ENCODE measurements at regions not wholly inside any gene's neighbourhood (a gene's known extent, or its start where the extent isn't known, plus 50 kb on each side); places are given as distances from the start of the nearest gene placed in this dataset.

DNA sequence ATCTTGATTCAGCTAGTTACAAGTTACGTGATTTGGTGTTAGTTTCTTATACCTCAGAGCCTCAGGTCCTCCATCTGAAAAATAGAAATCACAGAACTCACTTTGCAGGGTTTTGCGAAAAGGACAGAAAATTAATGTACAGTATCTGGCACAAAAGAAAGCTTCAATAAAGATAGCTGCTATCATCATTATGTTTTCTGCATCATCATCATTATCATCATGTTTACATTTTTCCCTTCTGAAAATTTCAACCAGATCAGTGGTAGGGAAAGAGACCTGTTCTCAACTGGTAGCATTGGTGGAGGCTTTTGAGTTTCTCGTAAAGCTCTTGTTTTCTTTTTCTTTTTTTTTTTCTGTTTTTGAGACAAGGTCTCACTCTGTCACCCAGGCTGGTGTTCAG lies 174.7 kb upstream of the PBX1 start (continued):
- TF ChIP-seq, protein P1, sequence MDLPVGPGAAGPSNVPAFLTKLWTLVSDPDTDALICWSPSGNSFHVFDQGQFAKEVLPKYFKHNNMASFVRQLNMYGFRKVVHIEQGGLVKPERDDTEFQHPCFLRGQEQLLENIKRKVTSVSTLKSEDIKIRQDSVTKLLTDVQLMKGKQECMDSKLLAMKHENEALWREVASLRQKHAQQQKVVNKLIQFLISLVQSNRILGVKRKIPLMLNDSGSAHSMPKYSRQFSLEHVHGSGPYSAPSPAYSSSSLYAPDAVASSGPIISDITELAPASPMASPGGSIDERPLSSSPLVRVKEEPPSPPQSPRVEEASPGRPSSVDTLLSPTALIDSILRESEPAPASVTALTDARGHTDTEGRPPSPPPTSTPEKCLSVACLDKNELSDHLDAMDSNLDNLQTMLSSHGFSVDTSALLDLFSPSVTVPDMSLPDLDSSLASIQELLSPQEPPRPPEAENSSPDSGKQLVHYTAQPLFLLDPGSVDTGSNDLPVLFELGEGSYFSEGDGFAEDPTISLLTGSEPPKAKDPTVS (IDR thresholded peaks at IDR 0.05; ENCODE audit: low read depth, low read length), result no peak
- TF ChIP-seq YY1 (IDR thresholded peaks at IDR 0.05; ENCODE audit: low read depth, low read length) (no peak), STAT1 (conservative IDR thresholded peaks at IDR 0.05) (no peak), POU2F2 (IDR thresholded peaks at IDR 0.05; ENCODE audit: borderline replicate concordance, low read depth, low read length) (no peak), TCF12 (IDR thresholded peaks at IDR 0.05; ENCODE audit: low read depth, low read length) (no peak)
- TF ChIP-seq, protein P2, sequence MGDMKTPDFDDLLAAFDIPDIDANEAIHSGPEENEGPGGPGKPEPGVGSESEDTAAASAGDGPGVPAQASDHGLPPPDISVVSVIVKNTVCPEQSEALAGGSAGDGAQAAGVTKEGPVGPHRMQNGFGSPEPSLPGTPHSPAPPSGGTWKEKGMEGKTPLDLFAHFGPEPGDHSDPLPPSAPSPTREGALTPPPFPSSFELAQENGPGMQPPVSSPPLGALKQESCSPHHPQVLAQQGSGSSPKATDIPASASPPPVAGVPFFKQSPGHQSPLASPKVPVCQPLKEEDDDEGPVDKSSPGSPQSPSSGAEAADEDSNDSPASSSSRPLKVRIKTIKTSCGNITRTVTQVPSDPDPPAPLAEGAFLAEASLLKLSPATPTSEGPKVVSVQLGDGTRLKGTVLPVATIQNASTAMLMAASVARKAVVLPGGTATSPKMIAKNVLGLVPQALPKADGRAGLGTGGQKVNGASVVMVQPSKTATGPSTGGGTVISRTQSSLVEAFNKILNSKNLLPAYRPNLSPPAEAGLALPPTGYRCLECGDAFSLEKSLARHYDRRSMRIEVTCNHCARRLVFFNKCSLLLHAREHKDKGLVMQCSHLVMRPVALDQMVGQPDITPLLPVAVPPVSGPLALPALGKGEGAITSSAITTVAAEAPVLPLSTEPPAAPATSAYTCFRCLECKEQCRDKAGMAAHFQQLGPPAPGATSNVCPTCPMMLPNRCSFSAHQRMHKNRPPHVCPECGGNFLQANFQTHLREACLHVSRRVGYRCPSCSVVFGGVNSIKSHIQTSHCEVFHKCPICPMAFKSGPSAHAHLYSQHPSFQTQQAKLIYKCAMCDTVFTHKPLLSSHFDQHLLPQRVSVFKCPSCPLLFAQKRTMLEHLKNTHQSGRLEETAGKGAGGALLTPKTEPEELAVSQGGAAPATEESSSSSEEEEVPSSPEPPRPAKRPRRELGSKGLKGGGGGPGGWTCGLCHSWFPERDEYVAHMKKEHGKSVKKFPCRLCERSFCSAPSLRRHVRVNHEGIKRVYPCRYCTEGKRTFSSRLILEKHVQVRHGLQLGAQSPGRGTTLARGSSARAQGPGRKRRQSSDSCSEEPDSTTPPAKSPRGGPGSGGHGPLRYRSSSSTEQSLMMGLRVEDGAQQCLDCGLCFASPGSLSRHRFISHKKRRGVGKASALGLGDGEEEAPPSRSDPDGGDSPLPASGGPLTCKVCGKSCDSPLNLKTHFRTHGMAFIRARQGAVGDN (IDR thresholded peaks at IDR 0.05), result no peak

DNA sequence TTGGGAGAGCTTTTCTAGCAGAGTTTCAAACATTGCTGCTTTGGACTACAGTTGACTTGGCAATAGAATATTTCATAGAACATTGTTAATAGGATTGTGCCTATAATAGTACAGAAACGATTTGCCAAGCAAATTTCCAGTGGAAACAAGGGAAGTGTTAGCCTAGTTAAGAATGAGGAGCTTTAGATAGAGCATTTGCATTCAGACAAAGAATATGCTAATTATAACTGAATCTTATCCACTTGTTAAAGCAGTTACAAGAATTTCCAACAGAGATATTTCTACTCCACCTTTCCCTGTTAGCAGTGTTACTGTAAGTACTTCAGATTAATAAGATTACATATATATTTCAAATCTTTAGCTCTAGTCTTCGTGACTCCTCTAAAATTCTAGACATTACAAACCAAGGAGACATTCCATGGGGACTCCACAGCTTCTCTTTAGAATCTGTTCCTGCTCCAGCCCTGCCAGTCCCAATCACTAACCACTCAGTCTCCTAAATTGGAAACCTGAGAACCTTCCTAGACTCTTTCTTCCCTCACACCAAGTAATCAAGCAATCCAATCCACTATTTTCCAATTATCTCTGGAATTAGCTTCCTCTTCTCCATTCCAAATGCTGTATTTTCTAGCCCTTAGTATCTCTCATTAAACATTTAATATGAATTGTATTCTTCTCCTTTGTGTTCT lies 141.8 kb upstream of the PBX1 start:
- H4K20me1 ChIP-seq (ENCODE audit: control insufficient read depth, insufficient read depth), result no peaks in the 10 kb centered on the region
- H3K4me1 ChIP-seq (ENCODE audit: control insufficient read depth, insufficient read depth, low read length), result no peaks in the 10 kb centered on the region
- in situ Hi-C loops (cut with MboI) (no loop called here), intact Hi-C loops (cut with micrococcal nuclease; ENCODE audit: unreplicated experiment) (no loop called here)
- ChIA-PET RAD21 (ENCODE audit: unreplicated experiment) (no interaction called here), SMC1A (ENCODE audit: uncharacterized antibody, unreplicated experiment) (no interaction called here), CTCF (no interaction called here), POLR2A (no interaction called here)
- no peak overlapping the region for H2AFZ ChIP-seq (ENCODE audit: control insufficient read depth, low read depth, low read length)
- BruUV-seq (replicated peaks), result no TSS peak
- WGBS (ENCODE audit: insufficient coverage, insufficient replicate concordance, low lambda C conversion rate, missing lambda C conversion rate), result 0% methylated on average over 2 of the region's 2 CpGs
- no peak for ATAC-seq
- DNase-seq (ENCODE audit: low read depth, low spot score), result no peak
- H3K9ac ChIP-seq (ENCODE audit: control insufficient read depth, insufficient read depth, low read length), result no peak overlapping the region
- no peak overlapping the region for H3K27ac ChIP-seq (ENCODE audit: control insufficient read depth, insufficient read depth)
- H3K4me3 ChIP-seq, result no peak overlapping the region
- H3K9me3 ChIP-seq (replicated peaks; ENCODE audit: control insufficient read depth, insufficient read depth, low read length), result no peaks in the 10 kb centered on the region
- H3K27me3 ChIP-seq (replicated peaks in 1 of 2; ENCODE audit: control insufficient read depth in 2 of 2, insufficient read depth in 2 of 2, low read length in 1 of 2), result no peaks in the 10 kb centered on the region
- FAIRE-seq, result no peak
- no peaks in the 10 kb centered on the region for H3K36me3 ChIP-seq (ENCODE audit: control insufficient read depth in 2 of 2, insufficient read depth in 2 of 2, low read length in 1 of 2)
- H3K4me2 ChIP-seq (ENCODE audit: control insufficient read depth, insufficient read depth), result no peak overlapping the region
- H3K79me2 ChIP-seq (ENCODE audit: control insufficient read depth, insufficient read depth, low read length), result no peaks in the 10 kb centered on the region
- no peak for TF ChIP-seq ZSCAN29 (IDR thresholded peaks at IDR 0.05)
- TF ChIP-seq, protein P3, sequence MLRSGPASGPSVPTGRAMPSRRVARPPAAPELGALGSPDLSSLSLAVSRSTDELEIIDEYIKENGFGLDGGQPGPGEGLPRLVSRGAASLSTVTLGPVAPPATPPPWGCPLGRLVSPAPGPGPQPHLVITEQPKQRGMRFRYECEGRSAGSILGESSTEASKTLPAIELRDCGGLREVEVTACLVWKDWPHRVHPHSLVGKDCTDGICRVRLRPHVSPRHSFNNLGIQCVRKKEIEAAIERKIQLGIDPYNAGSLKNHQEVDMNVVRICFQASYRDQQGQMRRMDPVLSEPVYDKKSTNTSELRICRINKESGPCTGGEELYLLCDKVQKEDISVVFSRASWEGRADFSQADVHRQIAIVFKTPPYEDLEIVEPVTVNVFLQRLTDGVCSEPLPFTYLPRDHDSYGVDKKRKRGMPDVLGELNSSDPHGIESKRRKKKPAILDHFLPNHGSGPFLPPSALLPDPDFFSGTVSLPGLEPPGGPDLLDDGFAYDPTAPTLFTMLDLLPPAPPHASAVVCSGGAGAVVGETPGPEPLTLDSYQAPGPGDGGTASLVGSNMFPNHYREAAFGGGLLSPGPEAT (IDR thresholded peaks at IDR 0.05; ENCODE audit: low read depth), result no peak
- TF ChIP-seq, protein P1 (IDR thresholded peaks at IDR 0.05; ENCODE audit: low read depth, low read length), result no peak
- TF ChIP-seq MYB (IDR thresholded peaks at IDR 0.05; ENCODE audit: borderline replicate concordance, low read depth, low read length), result no peak
- TF ChIP-seq BHLHE40 (IDR thresholded peaks at IDR 0.05; ENCODE audit: borderline replicate concordance in 1 of 2, low read depth in 2 of 2, low read length in 1 of 2), result no peak
